PC-9 (cell line): ENCODE measurements at regions not wholly inside any gene's neighbourhood (a gene's known extent, or its start where the extent isn't known, plus 50 kb on each side); places are given as distances from the start of the nearest gene placed in this dataset.

Experiments used
- BruUV-seq: library from RNA; stranded (reverse); fragments of 400-500 nt; replicated peaks from 2 replicates; lab custom pipeline; 2021; lab: Mats Ljungman, UMichigan
- CTCF ChIA-PET: fragments of 300-600 bp; sonication (Branson Sonifier 250); formaldehyde crosslinking; loops from one replicate; lab custom pipeline; 2022; ENCODE audit warnings: antibody characterized with exemption; lab: Charles Lee
- POLR2A ChIA-PET: fragments of 300-600 bp; sonication (Branson Sonifier 250); formaldehyde crosslinking; loops from one replicate; lab custom pipeline; 2022; ENCODE audit warnings: antibody characterized with exemption; ENCODE audit not compliant: unreplicated experiment; lab: Charles Lee
- DNase-seq, 2 experiments: peaks; one replicate each; pipeline versions ENCODE4 v3.0.0 to v3.0.0-alpha.2; 2015 to 2022; ENCODE audit warnings: mixed read lengths in 1 of 2
- H2AFZ ChIP-seq: fragments of 200-600 bp; sonication (generic); 2 replicates; pipeline ENCODE4 v1.8.1; 2017; ENCODE audit warnings: antibody characterized with exemption
- H3F3A ChIP-seq: fragments of 200-600 bp; sonication (generic); 2 replicates; pipeline ENCODE4 v1.8.1; 2017; ENCODE audit warnings: antibody characterized with exemption, mild to moderate bottlenecking, low read depth; ENCODE audit not compliant: insufficient read depth
- H3K27ac ChIP-seq: fragments of 200-600 bp; sonication (generic); 2 replicates; pipeline ENCODE4 v1.6.1; 2016; ENCODE audit warnings: mixed run types
- H3K27me3 ChIP-seq: fragments of 200-600 bp; sonication (generic); 2 replicates; pipeline ENCODE4 v1.6.1; 2016; ENCODE audit warnings: low read depth, mixed run types; ENCODE audit not compliant: insufficient read depth
- H3K36me3 ChIP-seq: fragments of 200-600 bp; sonication (generic); 2 replicates; pipeline ENCODE4 v1.6.1; 2016; ENCODE audit warnings: low read depth, mixed run types
- H3K4me1 ChIP-seq: fragments of 200-600 bp; sonication (generic); replicated peaks from 2 replicates; pipeline ENCODE4 v1.6.1; 2016; ENCODE audit warnings: mixed run types; ENCODE audit not compliant: insufficient read depth
- H3K4me2 ChIP-seq: fragments of 200-600 bp; sonication (generic); 2 replicates; pipeline ENCODE4 v1.6.1; 2017; ENCODE audit warnings: mixed run types
- H3K4me3 ChIP-seq: fragments of 200-600 bp; sonication (generic); 2 replicates; pipeline ENCODE4 v1.6.1; 2016; ENCODE audit warnings: mixed run types
- H3K79me2 ChIP-seq: fragments of 200-600 bp; sonication (generic); 2 replicates; pipeline ENCODE4 v1.6.1; 2017; ENCODE audit warnings: low read depth, mixed run types
- H3K9me2 ChIP-seq: fragments of 200-600 bp; sonication (generic); 2 replicates; pipeline ENCODE4 v1.8.1; 2017; ENCODE audit warnings: mild to moderate bottlenecking; ENCODE audit not compliant: insufficient read depth
- H3K9me3 ChIP-seq: fragments of 200-600 bp; sonication (generic); 2 replicates; pipeline ENCODE4 v1.8.1; 2016; ENCODE audit warnings: low read depth; ENCODE audit not compliant: insufficient read depth
- H4K20me1 ChIP-seq: fragments of 200-600 bp; sonication (generic); 2 replicates; pipeline ENCODE4 v1.8.1; 2017; ENCODE audit not compliant: insufficient read depth
- EZH2 ChIP-seq: fragments of 200-600 bp; sonication (generic); IDR thresholded peaks from 2 replicates; pipeline ENCODE4 v1.8.0; 2017; ENCODE audit warnings: antibody characterized with exemption, low read depth
- intact Hi-C: fragments of 100-400 bp; cut with micrococcal nuclease; formaldehyde crosslinking; loops from one replicate; pipeline ENCODE4 v1.10.0; 2022; ENCODE audit not compliant: unreplicated experiment
- TF ChIP-seq, protein P1 (sequence below): fragments of 200-600 bp; sonication (generic); conservative IDR thresholded peaks from 2 replicates; pipeline ENCODE4 v1.6.1; 2017; ENCODE audit warnings: mixed run types, antibody characterized with exemption, mild to moderate bottlenecking, moderate library complexity

DNA sequence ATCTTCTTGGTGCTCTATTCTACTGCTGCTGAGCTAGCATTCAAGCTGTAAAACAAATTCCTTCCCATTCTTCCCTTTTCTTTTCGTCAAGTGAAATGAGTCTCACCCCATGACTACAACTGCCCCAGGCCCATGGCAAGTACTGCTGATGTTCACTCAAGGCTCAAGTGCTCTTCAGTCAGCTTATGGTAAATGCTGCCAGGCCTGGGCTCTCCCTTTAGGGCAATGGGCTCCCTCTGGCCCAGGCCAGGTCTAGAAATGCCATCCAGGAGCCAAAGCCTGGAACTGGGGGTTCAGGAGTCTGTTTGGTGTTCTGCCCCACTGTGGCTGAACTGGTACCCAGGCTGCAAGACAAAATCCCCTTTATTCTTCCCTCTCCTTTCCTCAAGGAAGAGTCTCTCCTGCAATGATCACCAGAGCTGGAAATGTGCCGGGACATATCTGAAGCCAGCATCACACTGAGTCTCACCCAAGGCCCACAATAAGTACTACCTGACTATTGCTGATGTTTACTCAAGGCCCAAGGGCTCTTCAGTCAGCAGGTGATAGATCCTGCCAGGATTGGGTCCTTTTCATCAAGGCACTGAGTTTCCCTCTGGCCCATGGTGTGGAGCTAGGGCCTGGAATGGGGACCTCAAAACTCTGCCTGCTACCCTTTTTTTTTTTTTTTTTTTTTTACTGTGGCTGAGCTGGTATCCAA, 205.0 kb upstream of the STAC start:
- H3K27me3 ChIP-seq = no peaks in the 10 kb centered on the region
- BruUV-seq = no TSS peak
- no peak for DNase-seq
- ChIA-PET POLR2A (no interaction called here), CTCF (interaction anchor here (0.6 kb wide), 1 partner anchor 189 kb away, joined by 3 read pairs; no protein-coding TSS in a partner anchor)
- H3K4me1 ChIP-seq = no peaks in the 10 kb centered on the region
- H3K27ac ChIP-seq = no peak overlapping the region
- TF ChIP-seq, protein P1, sequence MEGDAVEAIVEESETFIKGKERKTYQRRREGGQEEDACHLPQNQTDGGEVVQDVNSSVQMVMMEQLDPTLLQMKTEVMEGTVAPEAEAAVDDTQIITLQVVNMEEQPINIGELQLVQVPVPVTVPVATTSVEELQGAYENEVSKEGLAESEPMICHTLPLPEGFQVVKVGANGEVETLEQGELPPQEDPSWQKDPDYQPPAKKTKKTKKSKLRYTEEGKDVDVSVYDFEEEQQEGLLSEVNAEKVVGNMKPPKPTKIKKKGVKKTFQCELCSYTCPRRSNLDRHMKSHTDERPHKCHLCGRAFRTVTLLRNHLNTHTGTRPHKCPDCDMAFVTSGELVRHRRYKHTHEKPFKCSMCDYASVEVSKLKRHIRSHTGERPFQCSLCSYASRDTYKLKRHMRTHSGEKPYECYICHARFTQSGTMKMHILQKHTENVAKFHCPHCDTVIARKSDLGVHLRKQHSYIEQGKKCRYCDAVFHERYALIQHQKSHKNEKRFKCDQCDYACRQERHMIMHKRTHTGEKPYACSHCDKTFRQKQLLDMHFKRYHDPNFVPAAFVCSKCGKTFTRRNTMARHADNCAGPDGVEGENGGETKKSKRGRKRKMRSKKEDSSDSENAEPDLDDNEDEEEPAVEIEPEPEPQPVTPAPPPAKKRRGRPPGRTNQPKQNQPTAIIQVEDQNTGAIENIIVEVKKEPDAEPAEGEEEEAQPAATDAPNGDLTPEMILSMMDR = no peak
- TF ChIP-seq EZH2 = no peak
- H3K36me3 ChIP-seq = no peaks in the 10 kb centered on the region
- H3K9me2 ChIP-seq = 0 out of 2 replicates have a peak, but pooled peaks cover 8% of the 10 kb centered on the region
- no peaks in the 10 kb centered on the region for H3K9me3 ChIP-seq
- H3F3A ChIP-seq = no peaks in the 10 kb centered on the region
- H3K4me3 ChIP-seq = no peak overlapping the region
- H2AFZ ChIP-seq = no peak overlapping the region
- H3K79me2 ChIP-seq = no peaks in the 10 kb centered on the region
- H3K4me2 ChIP-seq = no peak overlapping the region
- intact Hi-C loops = no loop called here
- no peaks in the 10 kb centered on the region for H4K20me1 ChIP-seq

DNA sequence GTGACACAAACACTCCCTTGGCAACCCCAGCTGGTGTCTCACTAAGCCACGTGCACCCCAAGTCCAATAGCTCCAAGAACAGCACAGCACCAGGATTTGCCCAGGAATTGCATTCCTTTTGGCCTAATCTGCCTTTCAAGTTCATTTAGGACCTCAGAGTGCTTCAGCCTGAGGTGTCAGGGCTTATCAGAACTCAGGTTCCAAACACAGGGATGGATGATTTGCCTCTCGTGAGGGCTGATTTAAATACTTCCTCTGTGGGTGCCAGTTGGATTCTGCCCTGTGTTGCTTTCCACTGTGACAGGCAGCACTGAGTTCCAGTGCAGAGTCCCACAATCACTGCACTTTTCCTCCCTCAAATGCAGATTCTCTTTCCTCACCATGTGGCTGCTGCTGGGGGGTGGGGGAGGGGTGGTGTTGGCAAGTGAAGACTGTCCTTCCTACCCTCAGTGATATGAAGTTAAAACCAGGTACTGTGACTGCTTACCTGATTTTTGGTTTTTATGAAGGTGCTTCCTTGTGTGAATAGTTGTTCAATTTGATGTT, 204.3 kb upstream of the STAC start:
- Histone ChIP-seq H2AFZ (no peak overlapping the region), H3K27ac (no peak overlapping the region), H3K4me3 (no peak overlapping the region), H3K4me1 (no peaks in the 10 kb centered on the region), H3F3A (no peaks in the 10 kb centered on the region), H3K4me2 (no peak overlapping the region), H3K9me2 (0 out of 2 replicates have a peak, but pooled peaks cover 8% of the 10 kb centered on the region), H3K27me3 (no peaks in the 10 kb centered on the region), H3K79me2 (no peaks in the 10 kb centered on the region), H3K9me3 (no peaks in the 10 kb centered on the region), H3K36me3 (no peaks in the 10 kb centered on the region), H4K20me1 (no peaks in the 10 kb centered on the region)
- ChIA-PET POLR2A (no interaction called here), CTCF (no interaction called here)
- BruUV-seq = no TSS peak
- intact Hi-C loops = no loop called here
- TF ChIP-seq EZH2 = no peak
- TF ChIP-seq, protein P1 = no peak
- no peak for DNase-seq

DNA sequence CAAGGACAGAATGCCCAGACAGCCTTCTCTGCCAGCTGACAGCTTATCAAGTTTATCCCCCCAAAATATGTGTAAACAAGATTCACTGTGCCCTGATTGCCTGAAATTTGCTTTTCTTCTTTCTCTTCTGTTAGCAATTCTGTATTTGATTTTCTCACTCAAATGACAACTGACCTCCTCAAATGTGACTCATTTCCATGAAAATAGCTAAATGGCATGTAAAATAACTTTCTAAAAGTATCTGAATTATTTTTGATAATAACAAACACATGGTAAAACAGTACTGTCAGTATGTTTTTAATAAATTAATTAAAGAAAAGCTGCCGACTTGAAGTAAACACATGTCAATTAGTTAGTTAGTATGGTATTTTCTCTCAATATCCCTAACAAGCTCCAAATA, 202.3 kb upstream of the STAC start:
- Histone ChIP-seq H3K9me3 (no peaks in the 10 kb centered on the region), H3K4me1 (no peaks in the 10 kb centered on the region)
- POLR2A ChIA-PET = no interaction called here

More for the DNA sequence above, 202.3 kb upstream of the STAC start:
- Histone ChIP-seq H3K9me2 (0 out of 2 replicates have a peak, but pooled peaks cover 8% of the 10 kb centered on the region), H3K4me2 (no peak overlapping the region), H3K36me3 (no peaks in the 10 kb centered on the region), H3K27me3 (no peaks in the 10 kb centered on the region), H3K4me3 (no peak overlapping the region), H3F3A (no peaks in the 10 kb centered on the region), H4K20me1 (no peaks in the 10 kb centered on the region), H3K79me2 (no peaks in the 10 kb centered on the region), H2AFZ (no peak overlapping the region), H3K27ac (no peak overlapping the region)
- DNase-seq = no peak
- intact Hi-C loops = no loop called here
- BruUV-seq = no TSS peak
- CTCF ChIA-PET = no interaction called here
- TF ChIP-seq, protein P1 = no peak
- no peak for TF ChIP-seq EZH2
